ENCODE measurements at regions not wholly inside any gene's neighbourhood (a gene's known extent, or its start where the extent isn't known, plus 50 kb on each side); places are given as distances from the start of the nearest gene placed in this dataset.

GRCh38 chr3:43892061-43892460 is 201.3 kb downstream of the ABHD5 start:
- TF ChIP-seq POLR2A (IDR thresholded peaks at IDR 0.05; ENCODE audit: low read length) (no peak), GATA1 (IDR thresholded peaks at IDR 0.05; ENCODE audit: low read depth, low read length) (no peak)
